Panc1 (cell line): ENCODE measurements at regions not wholly inside any gene's neighbourhood (a gene's known extent, or its start where the extent isn't known, plus 50 kb on each side); places are given as distances from the start of the nearest gene placed in this dataset.

ENCODE experiments used
- ATAC-seq: fragments of 200-7000 bp; cut with Tn5 transposase; 2 replicates; pipeline ENCODE4 v1.9.1; 2020; ENCODE audit warnings: mild to moderate bottlenecking, moderate library complexity
- BruUV-seq: library from RNA; stranded (reverse); fragments of 400-500 nt; replicated peaks from 2 replicates; lab custom pipeline; 2021; lab: Mats Ljungman, UMichigan
- CTCF ChIA-PET: fragments of 300-600 bp; sonication (Branson Sonifier 250); formaldehyde crosslinking; loops from one replicate; lab custom pipeline; 2022; ENCODE audit warnings: antibody characterized with exemption; lab: Charles Lee
- POLR2A ChIA-PET: fragments of 300-600 bp; sonication (Branson Sonifier 250); formaldehyde crosslinking; loops from one replicate; lab custom pipeline; 2022; ENCODE audit warnings: antibody characterized with exemption; lab: Charles Lee
- DNase-seq: peaks from one replicate; pipeline ENCODE4 v3.0.0-alpha.2; 2010; ENCODE audit warnings: low read depth, low spot score
- H3K27ac ChIP-seq: 2 replicates; pipeline ENCODE4 v1.5.1; 2011; ENCODE audit warnings: mild to moderate bottlenecking, low read length, inconsistent platforms
- H3K27me3 ChIP-seq: fragments of 200-500 bp; sonication (Bioruptor generic); 2 replicates; pipeline ENCODE4 v1.6.0; 2014; ENCODE audit warnings: low read length, inconsistent platforms; ENCODE audit not compliant: control insufficient read depth, insufficient read depth
- H3K36me3 ChIP-seq: fragments of 200-500 bp; sonication (Bioruptor generic); 2 replicates; pipeline ENCODE4 v1.5.1; 2014; ENCODE audit warnings: inconsistent platforms, mild to moderate bottlenecking, low read length, moderate library complexity; ENCODE audit not compliant: control insufficient read depth, insufficient read depth
- H3K4me1 ChIP-seq: 2 replicates; pipeline ENCODE4 v1.5.1; 2011; ENCODE audit warnings: inconsistent platforms, mild to moderate bottlenecking, low read length, moderate library complexity; ENCODE audit not compliant: control insufficient read depth, insufficient read depth
- H3K4me3 ChIP-seq, 2 experiments: 2 replicates each; pipeline ENCODE4 v1.5.1; 2011 to 2012; ENCODE audit warnings: low read depth in 2 of 2, low read length in 2 of 2, mild to moderate bottlenecking in 2 of 2, inconsistent platforms in 1 of 2, moderate library complexity in 1 of 2
- H3K9me3 ChIP-seq: fragments of 200-500 bp; sonication (Bioruptor generic); 2 replicates; pipeline ENCODE4 v1.5.1; 2014; ENCODE audit warnings: low read depth, mild to moderate bottlenecking, inconsistent platforms, low read length, moderate library complexity; ENCODE audit not compliant: control insufficient read depth, insufficient read depth
- POLR2AphosphoS5 ChIP-seq: IDR thresholded peaks from 2 replicates; pipeline ENCODE4 v1.6.1; 2012; ENCODE audit warnings: mild to moderate bottlenecking, low read depth, low read length, moderate library complexity
- SIN3A ChIP-seq: IDR thresholded peaks from 2 replicates; pipeline ENCODE4 v1.6.1; 2012; ENCODE audit warnings: low read depth, mild to moderate bottlenecking, low read length, moderate library complexity, borderline replicate concordance; ENCODE audit not compliant: insufficient read depth
- TCF7L2 ChIP-seq: IDR thresholded peaks from 2 replicates; pipeline ENCODE4 v1.6.1; 2011; ENCODE audit warnings: mild to moderate bottlenecking, low read depth, low read length, inconsistent platforms
- in situ Hi-C: cut with HindIII; loops from 2 replicates; pipeline ENCODE4 v1.10.0; 2016; ENCODE audit warnings: low sequenced_read_pairs, low pct_unique_long_range_greater_than_20kb
- intact Hi-C: fragments of 100-400 bp; cut with micrococcal nuclease; formaldehyde crosslinking; loops from one replicate; pipeline ENCODE4 v1.10.0; 2022; ENCODE audit not compliant: unreplicated experiment
- TF ChIP-seq, protein P1 (sequence below): fragments of 450-650 bp; IDR thresholded peaks from 2 replicates; pipeline ENCODE4 v1.5.1; 2017; ENCODE audit warnings: mild to moderate bottlenecking
- TF ChIP-seq, protein P2 (sequence below), 2 experiments: IDR thresholded peaks; 2 replicates each; pipeline ENCODE4 v1.6.1; 2011 to 2012; ENCODE audit warnings: low read depth in 2 of 2, control low read depth in 1 of 2, low read length in 1 of 2, mild to moderate bottlenecking in 1 of 2, moderate library complexity in 1 of 2; ENCODE audit not compliant: insufficient read depth in 1 of 2

GRCh38 chr1:58284225-58284510 is 262.4 kb downstream of the OMA1 start:
- ChIA-PET CTCF (no interaction called here), POLR2A (no interaction called here)
- H3K4me3 ChIP-seq = no peak overlapping the region
- H3K9me3 ChIP-seq = no peaks in the 10 kb centered on the region
- in situ Hi-C loops (no loop called here), intact Hi-C loops (no loop called here)
- TF ChIP-seq SIN3A (no peak), POLR2AphosphoS5 (no peak), TCF7L2 (no peak)
- TF ChIP-seq, protein P1, sequence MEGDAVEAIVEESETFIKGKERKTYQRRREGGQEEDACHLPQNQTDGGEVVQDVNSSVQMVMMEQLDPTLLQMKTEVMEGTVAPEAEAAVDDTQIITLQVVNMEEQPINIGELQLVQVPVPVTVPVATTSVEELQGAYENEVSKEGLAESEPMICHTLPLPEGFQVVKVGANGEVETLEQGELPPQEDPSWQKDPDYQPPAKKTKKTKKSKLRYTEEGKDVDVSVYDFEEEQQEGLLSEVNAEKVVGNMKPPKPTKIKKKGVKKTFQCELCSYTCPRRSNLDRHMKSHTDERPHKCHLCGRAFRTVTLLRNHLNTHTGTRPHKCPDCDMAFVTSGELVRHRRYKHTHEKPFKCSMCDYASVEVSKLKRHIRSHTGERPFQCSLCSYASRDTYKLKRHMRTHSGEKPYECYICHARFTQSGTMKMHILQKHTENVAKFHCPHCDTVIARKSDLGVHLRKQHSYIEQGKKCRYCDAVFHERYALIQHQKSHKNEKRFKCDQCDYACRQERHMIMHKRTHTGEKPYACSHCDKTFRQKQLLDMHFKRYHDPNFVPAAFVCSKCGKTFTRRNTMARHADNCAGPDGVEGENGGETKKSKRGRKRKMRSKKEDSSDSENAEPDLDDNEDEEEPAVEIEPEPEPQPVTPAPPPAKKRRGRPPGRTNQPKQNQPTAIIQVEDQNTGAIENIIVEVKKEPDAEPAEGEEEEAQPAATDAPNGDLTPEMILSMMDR = no peak
- TF ChIP-seq, protein P2, sequence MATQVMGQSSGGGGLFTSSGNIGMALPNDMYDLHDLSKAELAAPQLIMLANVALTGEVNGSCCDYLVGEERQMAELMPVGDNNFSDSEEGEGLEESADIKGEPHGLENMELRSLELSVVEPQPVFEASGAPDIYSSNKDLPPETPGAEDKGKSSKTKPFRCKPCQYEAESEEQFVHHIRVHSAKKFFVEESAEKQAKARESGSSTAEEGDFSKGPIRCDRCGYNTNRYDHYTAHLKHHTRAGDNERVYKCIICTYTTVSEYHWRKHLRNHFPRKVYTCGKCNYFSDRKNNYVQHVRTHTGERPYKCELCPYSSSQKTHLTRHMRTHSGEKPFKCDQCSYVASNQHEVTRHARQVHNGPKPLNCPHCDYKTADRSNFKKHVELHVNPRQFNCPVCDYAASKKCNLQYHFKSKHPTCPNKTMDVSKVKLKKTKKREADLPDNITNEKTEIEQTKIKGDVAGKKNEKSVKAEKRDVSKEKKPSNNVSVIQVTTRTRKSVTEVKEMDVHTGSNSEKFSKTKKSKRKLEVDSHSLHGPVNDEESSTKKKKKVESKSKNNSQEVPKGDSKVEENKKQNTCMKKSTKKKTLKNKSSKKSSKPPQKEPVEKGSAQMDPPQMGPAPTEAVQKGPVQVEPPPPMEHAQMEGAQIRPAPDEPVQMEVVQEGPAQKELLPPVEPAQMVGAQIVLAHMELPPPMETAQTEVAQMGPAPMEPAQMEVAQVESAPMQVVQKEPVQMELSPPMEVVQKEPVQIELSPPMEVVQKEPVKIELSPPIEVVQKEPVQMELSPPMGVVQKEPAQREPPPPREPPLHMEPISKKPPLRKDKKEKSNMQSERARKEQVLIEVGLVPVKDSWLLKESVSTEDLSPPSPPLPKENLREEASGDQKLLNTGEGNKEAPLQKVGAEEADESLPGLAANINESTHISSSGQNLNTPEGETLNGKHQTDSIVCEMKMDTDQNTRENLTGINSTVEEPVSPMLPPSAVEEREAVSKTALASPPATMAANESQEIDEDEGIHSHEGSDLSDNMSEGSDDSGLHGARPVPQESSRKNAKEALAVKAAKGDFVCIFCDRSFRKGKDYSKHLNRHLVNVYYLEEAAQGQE (IDR thresholded peaks at IDR 0.05; ENCODE audit: insufficient read depth in 1 of 2, low read depth in 2 of 2, low read length in 1 of 2) = no peak
- no peak for ATAC-seq
- no TSS peak for BruUV-seq
- no peaks in the 10 kb centered on the region for H3K4me1 ChIP-seq
- no peak for DNase-seq
- no peaks in the 10 kb centered on the region for H3K36me3 ChIP-seq
- H3K27me3 ChIP-seq = no peaks in the 10 kb centered on the region
- H3K27ac ChIP-seq = no peak overlapping the region

DNA sequence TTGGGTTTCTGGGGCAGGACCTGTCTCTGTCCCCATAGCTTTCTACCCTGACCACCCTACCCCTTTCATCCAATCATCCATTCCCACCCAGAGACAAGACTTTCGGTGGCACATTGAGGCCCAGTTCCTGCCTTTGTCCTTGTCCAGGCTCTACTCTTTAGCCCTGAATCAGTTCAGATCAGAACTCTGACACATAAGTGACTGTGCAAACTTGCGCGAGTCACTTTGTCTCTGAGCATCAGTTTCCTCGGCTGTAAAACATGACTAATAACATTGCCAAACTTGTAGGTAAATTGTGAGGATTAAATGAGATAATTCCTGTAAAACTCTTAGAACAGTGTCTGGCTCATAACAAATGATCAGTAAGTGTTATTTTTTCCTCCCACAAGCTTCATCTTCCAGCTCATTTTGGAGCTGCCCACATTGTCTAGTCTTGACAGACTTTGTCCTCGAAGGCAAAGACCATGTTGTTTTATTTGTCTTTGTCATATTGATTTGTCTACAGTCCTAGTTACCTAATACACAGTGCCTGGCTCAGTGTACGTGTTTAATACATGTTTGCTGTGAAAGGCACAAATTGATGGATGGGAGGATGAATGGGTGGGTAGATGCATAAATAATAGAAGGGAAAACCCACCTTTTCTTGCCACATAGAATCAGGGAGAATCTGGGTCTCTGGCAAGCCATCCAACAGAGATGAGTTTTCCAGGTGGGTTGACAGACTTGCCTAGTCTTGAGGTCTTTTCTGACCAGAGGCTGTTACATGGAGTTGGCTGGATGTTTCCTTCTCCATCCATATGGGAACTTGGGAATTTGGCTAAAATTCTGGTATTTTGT is 262.9 kb downstream of the OMA1 start:
- POLR2A ChIA-PET = no interaction called here
- H3K4me1 ChIP-seq = no peaks in the 10 kb centered on the region
- intact Hi-C loops (no loop called here), in situ Hi-C loops (no loop called here)
- H3K27me3 ChIP-seq = no peaks in the 10 kb centered on the region
- ATAC-seq (no peak), DNase-seq (no peak)
- H3K4me3 ChIP-seq = no peak overlapping the region
- no TSS peak for BruUV-seq
- H3K36me3 ChIP-seq = no peaks in the 10 kb centered on the region
- H3K27ac ChIP-seq = no peak overlapping the region
- no peaks in the 10 kb centered on the region for H3K9me3 ChIP-seq
- CTCF ChIA-PET = no interaction called here
- TF ChIP-seq SIN3A (no peak), POLR2AphosphoS5 (no peak), TCF7L2 (no peak)
- TF ChIP-seq, protein P1 = no peak
- TF ChIP-seq, protein P2 (IDR thresholded peaks at IDR 0.05; ENCODE audit: insufficient read depth in 1 of 2, low read depth in 2 of 2, low read length in 1 of 2) = no peak
